IPS-18a (cell line): ENCODE measurements at regions not wholly inside any gene's neighbourhood (a gene's known extent, or its start where the extent isn't known, plus 50 kb on each side); places are given as distances from the start of the nearest gene placed in this dataset.

Experiments used
- H3K27ac ChIP-seq: one replicate; pipeline ENCODE4 v1.5.1; 2013; ENCODE audit warnings: low read length
- H3K27me3 ChIP-seq: one replicate; pipeline ENCODE4 v1.6.1; 2013; ENCODE audit warnings: mild to moderate bottlenecking, low read length; ENCODE audit not compliant: control insufficient read depth, insufficient read depth
- H3K36me3 ChIP-seq: one replicate; pipeline ENCODE4 v1.6.1; 2013; ENCODE audit warnings: low read depth, low read length; ENCODE audit not compliant: control insufficient read depth
- H3K4me1 ChIP-seq: one replicate; pipeline ENCODE4 v1.6.1; 2013; ENCODE audit warnings: low read depth, low read length; ENCODE audit not compliant: control insufficient read depth
- H3K4me3 ChIP-seq: one replicate; pipeline ENCODE4 v1.5.1; 2013; ENCODE audit warnings: low read length
- H3K9ac ChIP-seq: one replicate; pipeline ENCODE4 v1.6.1; 2013; ENCODE audit warnings: mild to moderate bottlenecking, low read length, moderate library complexity
- H3K9me3 ChIP-seq: one replicate; pipeline ENCODE4 v1.6.1; 2013; ENCODE audit warnings: low read depth, low read length; ENCODE audit not compliant: control insufficient read depth

- Histone ChIP-seq H3K27me3 (no peaks in the 10 kb centered on the region), H3K36me3 (no peaks in the 10 kb centered on the region), H3K9me3 (peaks cover 17% of the 10 kb centered on the region), H3K27ac (no peak overlapping the region), H3K4me1 (no peaks in the 10 kb centered on the region), H3K4me3 (no peak overlapping the region), H3K9ac (no peak overlapping the region)
Measured at GRCh38 chr14:62431496-62431895, 613.8 kb downstream of the KCNH5 start.

GRCh38 chr14:62432955-62433354 lies 612.3 kb downstream of the KCNH5 start:
- no peaks in the 10 kb centered on the region for H3K4me1 ChIP-seq
- H3K9me3 ChIP-seq, result peaks cover 17% of the 10 kb centered on the region
- H3K27ac ChIP-seq, result no peak overlapping the region
- H3K27me3 ChIP-seq, result no peaks in the 10 kb centered on the region
- H3K9ac ChIP-seq, result no peak overlapping the region
- H3K4me3 ChIP-seq, result no peak overlapping the region
- H3K36me3 ChIP-seq, result no peaks in the 10 kb centered on the region

- no peaks in the 10 kb centered on the region for H3K27me3 ChIP-seq
- no peak overlapping the region for H3K9ac ChIP-seq
- H3K4me1 ChIP-seq, result no peaks in the 10 kb centered on the region
- no peaks in the 10 kb centered on the region for H3K36me3 ChIP-seq
- peaks cover 27% of the 10 kb centered on the region for H3K9me3 ChIP-seq
- H3K4me3 ChIP-seq, result no peak overlapping the region
- H3K27ac ChIP-seq, result no peak overlapping the region
Measured at GRCh38 chr14:62436261-62436660, 609.0 kb downstream of the KCNH5 start.

GRCh38 chr14:62439210-62439609 lies 606.0 kb downstream of the KCNH5 start:
- Histone ChIP-seq H3K27ac (no peak overlapping the region), H3K9ac (no peak overlapping the region), H3K4me1 (peaks cover 4% of the 10 kb centered on the region), H3K36me3 (no peaks in the 10 kb centered on the region), H3K4me3 (no peak overlapping the region), H3K9me3 (peaks cover 10% of the 10 kb centered on the region), H3K27me3 (no peaks in the 10 kb centered on the region)

- no peaks in the 10 kb centered on the region for H3K36me3 ChIP-seq
- H3K27me3 ChIP-seq, result no peaks in the 10 kb centered on the region
- peaks cover 10% of the 10 kb centered on the region for H3K9me3 ChIP-seq
- peaks cover 16% of the 10 kb centered on the region for H3K4me1 ChIP-seq
- no peak overlapping the region for H3K27ac ChIP-seq
- H3K4me3 ChIP-seq, result no peak overlapping the region
- H3K9ac ChIP-seq, result no peak overlapping the region
Measured at GRCh38 chr14:62443796-62444195, 601.5 kb downstream of the KCNH5 start.

GRCh38 chr14:62445570-62445969 lies 599.7 kb downstream of the KCNH5 start:
- Histone ChIP-seq H3K27ac (no peak overlapping the region), H3K4me3 (peak overlapping the region; percentile 13), H3K9ac (no peak overlapping the region), H3K4me1 (peaks cover 16% of the 10 kb centered on the region), H3K27me3 (no peaks in the 10 kb centered on the region), H3K9me3 (peaks cover under 1% of the 10 kb centered on the region), H3K36me3 (no peaks in the 10 kb centered on the region)

- Histone ChIP-seq H3K27ac (no peak overlapping the region), H3K4me1 (no peaks in the 10 kb centered on the region), H3K36me3 (no peaks in the 10 kb centered on the region), H3K9ac (no peak overlapping the region), H3K9me3 (no peaks in the 10 kb centered on the region), H3K27me3 (no peaks in the 10 kb centered on the region), H3K4me3 (no peak overlapping the region)
Measured at GRCh38 chr14:62451221-62451620, 594.0 kb downstream of the KCNH5 start.

GRCh38 chr14:62453226-62453625 lies 592.0 kb downstream of the KCNH5 start:
- H3K9me3 ChIP-seq, result no peaks in the 10 kb centered on the region
- H3K27ac ChIP-seq, result no peak overlapping the region
- no peaks in the 10 kb centered on the region for H3K27me3 ChIP-seq
- no peak overlapping the region for H3K4me3 ChIP-seq
- H3K4me1 ChIP-seq, result no peaks in the 10 kb centered on the region
- no peak overlapping the region for H3K9ac ChIP-seq
- H3K36me3 ChIP-seq, result no peaks in the 10 kb centered on the region

GRCh38 chr14:62455446-62455845 lies 589.8 kb downstream of the KCNH5 start:
- no peaks in the 10 kb centered on the region for H3K36me3 ChIP-seq
- H3K4me1 ChIP-seq, result no peaks in the 10 kb centered on the region
- no peak overlapping the region for H3K27ac ChIP-seq
- no peaks in the 10 kb centered on the region for H3K27me3 ChIP-seq
- no peak overlapping the region for H3K4me3 ChIP-seq
- no peak overlapping the region for H3K9ac ChIP-seq
- no peaks in the 10 kb centered on the region for H3K9me3 ChIP-seq

GRCh38 chr14:62462988-62463387 lies 582.3 kb downstream of the KCNH5 start:
- no peak overlapping the region for H3K4me3 ChIP-seq
- no peaks in the 10 kb centered on the region for H3K36me3 ChIP-seq
- no peak overlapping the region for H3K27ac ChIP-seq
- no peak overlapping the region for H3K9ac ChIP-seq
- no peaks in the 10 kb centered on the region for H3K9me3 ChIP-seq
- H3K4me1 ChIP-seq, result no peaks in the 10 kb centered on the region
- H3K27me3 ChIP-seq, result no peaks in the 10 kb centered on the region

GRCh38 chr14:62468946-62469345 lies 576.3 kb downstream of the KCNH5 start:
- Histone ChIP-seq H3K9me3 (no peaks in the 10 kb centered on the region), H3K36me3 (no peaks in the 10 kb centered on the region), H3K27me3 (no peaks in the 10 kb centered on the region), H3K27ac (no peak overlapping the region), H3K4me1 (no peaks in the 10 kb centered on the region), H3K4me3 (no peak overlapping the region), H3K9ac (no peak overlapping the region)

GRCh38 chr14:62470935-62471334 lies 574.3 kb downstream of the KCNH5 start:
- Histone ChIP-seq H3K36me3 (no peaks in the 10 kb centered on the region), H3K9me3 (no peaks in the 10 kb centered on the region)

More at GRCh38 chr14:62470935-62471334, 574.3 kb downstream of the KCNH5 start:
- Histone ChIP-seq H3K4me3 (no peak overlapping the region), H3K9ac (no peak overlapping the region), H3K4me1 (no peaks in the 10 kb centered on the region), H3K27me3 (no peaks in the 10 kb centered on the region), H3K27ac (no peak overlapping the region)
